ENCODE measurements at regions not wholly inside any gene's neighbourhood (a gene's known extent, or its start where the extent isn't known, plus 50 kb on each side); places are given as distances from the start of the nearest gene placed in this dataset.

DNA sequence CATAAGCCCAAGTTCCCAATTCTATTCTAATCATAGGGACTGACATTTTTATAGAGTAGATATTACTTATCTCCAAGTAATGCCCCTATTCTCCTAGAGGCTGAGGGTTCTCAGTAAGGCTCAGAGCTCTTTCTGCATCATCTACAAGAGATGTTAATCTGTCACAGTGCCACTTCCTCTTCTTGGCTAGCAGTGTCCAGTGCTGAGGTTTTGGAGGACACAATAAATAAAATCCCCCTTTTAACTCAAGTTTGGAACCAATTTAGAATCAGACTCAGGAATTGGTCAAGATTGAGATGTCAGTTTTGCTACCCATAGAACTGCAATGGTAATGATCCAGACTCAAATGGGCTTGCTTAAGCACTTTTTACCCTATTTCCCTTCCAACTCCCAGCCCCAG is 154.1 kb upstream of the ARID2 start:
- Histone ChIP-seq H3K4me3 (no peak overlapping the region), H3K27ac (no peak overlapping the region), H3K27me3 (no peaks in the 10 kb centered on the region), H3K36me3 (no peaks in the 10 kb centered on the region), H3K4me1 (peaks cover 0 to 7% (median 0%) of the 10 kb centered on the region in 4 donors), H3K9me3 (no peaks in the 10 kb centered on the region)
- TF ChIP-seq POLR2A (IDR thresholded peaks at IDR 0.05), result no peak
- no peak for TF ChIP-seq EP300 (IDR thresholded peaks at IDR 0.05)
- TF ChIP-seq, protein P1, sequence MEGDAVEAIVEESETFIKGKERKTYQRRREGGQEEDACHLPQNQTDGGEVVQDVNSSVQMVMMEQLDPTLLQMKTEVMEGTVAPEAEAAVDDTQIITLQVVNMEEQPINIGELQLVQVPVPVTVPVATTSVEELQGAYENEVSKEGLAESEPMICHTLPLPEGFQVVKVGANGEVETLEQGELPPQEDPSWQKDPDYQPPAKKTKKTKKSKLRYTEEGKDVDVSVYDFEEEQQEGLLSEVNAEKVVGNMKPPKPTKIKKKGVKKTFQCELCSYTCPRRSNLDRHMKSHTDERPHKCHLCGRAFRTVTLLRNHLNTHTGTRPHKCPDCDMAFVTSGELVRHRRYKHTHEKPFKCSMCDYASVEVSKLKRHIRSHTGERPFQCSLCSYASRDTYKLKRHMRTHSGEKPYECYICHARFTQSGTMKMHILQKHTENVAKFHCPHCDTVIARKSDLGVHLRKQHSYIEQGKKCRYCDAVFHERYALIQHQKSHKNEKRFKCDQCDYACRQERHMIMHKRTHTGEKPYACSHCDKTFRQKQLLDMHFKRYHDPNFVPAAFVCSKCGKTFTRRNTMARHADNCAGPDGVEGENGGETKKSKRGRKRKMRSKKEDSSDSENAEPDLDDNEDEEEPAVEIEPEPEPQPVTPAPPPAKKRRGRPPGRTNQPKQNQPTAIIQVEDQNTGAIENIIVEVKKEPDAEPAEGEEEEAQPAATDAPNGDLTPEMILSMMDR (IDR thresholded peaks at IDR 0.05), result no peak
- DNase-seq (ENCODE audit: low spot score in 2 of 2), result no peak

DNA sequence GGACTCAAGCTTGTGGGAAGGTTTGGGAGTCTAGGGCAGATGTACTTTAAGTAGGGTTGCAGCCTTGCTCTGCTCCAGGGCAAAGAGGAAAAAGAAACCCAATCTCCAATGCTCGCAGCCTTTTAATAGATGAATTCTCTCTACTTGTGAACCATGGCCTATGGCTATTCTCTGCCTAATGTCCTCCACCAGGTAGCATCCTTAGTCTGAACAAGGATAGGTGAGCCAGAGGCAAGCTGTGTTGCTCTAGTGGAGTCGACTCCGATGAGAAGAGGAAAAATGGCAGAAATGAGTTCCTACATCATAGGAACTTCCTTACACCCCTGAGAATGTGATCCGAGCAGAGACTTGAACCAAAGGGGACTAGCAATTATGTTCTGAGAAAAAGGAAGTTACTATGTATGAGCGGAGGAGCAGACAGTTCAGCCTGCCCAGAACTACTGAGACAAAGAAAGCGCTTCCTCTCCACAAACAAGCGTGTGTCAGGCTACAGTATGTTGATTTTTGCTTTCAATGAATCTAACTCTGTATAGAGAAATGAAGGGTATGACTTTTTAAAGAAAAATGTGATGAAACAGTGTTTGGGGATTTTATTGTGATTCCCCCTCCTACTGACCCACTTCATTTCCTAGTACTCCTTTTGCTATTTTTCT is 153.6 kb upstream of the ARID2 start:
- H3K9me3 ChIP-seq, result no peaks in the 10 kb centered on the region
- no peaks in the 10 kb centered on the region for H3K36me3 ChIP-seq
- TF ChIP-seq EP300 (IDR thresholded peaks at IDR 0.05) (no peak), POLR2A (IDR thresholded peaks at IDR 0.05) (no peak)
- TF ChIP-seq, protein P1 (IDR thresholded peaks at IDR 0.05), result no peak
- no peak for DNase-seq (ENCODE audit: low spot score in 2 of 2)
- 39 to 48% methylated on average over 7 of the region's 7 CpGs for WGBS, 2 donors
- H3K27me3 ChIP-seq, result no peaks in the 10 kb centered on the region
- peaks cover 0 to 7% (median 0%) of the 10 kb centered on the region in 4 donors for H3K4me1 ChIP-seq
- H3K4me3 ChIP-seq, result no peak overlapping the region
- no peak overlapping the region for H3K27ac ChIP-seq

DNA sequence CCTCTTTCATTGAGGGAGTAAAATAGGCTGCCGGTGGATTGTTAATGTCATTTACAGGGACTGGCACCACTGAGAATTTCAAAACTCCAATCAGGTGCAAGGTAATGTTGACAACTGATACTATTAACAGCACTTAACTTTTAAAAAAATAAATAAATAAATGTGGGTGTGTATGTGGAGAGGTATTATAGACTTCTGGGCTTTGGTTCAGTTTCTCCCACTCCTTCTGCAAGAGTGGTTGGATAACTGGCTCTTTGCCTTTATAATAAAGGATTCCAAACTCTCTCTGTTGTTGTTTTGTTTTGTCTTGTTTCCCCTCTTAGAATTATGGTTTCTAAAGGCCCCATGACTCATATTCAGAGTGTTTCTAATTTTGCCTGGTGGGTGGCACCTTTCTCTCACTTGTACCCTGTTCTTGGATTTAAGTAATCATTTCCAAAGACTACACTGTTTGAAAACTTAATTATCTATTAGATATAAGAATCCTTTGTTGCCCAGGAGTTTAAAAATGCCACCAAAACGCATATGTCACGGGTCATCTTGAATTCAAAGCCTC is 151.6 kb upstream of the ARID2 start:
- H3K27ac ChIP-seq, result no peak overlapping the region
- H3K27me3 ChIP-seq, result no peaks in the 10 kb centered on the region
- peaks cover 0 to 7% (median 0%) of the 10 kb centered on the region in 4 donors for H3K4me1 ChIP-seq
- 77 to 84% methylated on average over 3 of the region's 3 CpGs for WGBS, 2 donors
- H3K4me3 ChIP-seq, result no peak overlapping the region
- no peaks in the 10 kb centered on the region for H3K36me3 ChIP-seq
- H3K9me3 ChIP-seq, result no peaks in the 10 kb centered on the region
- no peak for DNase-seq (ENCODE audit: low spot score in 2 of 2)
- no peak for TF ChIP-seq EP300 (IDR thresholded peaks at IDR 0.05)
- TF ChIP-seq POLR2A (IDR thresholded peaks at IDR 0.05), result no peak
- TF ChIP-seq, protein P1 (IDR thresholded peaks at IDR 0.05), result no peak

DNA sequence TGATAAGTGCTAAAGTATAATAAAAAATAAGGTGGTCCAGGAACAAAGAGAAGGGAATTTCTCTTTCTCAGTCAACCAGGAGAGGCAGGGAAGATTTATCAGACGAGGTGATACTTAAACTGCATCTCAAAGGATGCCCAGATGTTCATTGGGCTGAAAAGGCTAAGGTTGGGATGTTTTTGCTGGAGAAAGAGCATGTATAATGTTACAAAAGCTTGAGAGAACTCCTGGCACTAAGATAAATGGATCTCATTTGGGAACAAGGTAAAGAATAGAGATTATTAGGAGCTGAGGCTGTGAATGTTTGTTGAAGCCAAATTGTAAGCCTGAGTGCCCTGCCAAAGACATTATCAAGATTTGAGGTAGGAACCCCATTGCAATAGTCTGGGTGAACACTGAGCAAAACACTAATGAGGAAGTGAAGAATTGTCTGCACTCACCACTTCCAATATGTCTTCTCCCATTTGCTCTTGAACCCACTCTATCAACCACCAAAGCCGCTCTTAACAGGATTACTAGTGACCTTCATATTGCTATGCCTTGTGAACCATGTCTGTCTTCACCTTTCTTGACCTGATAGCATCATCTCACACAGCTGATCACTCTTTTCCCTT is 149.0 kb upstream of the ARID2 start:
- Histone ChIP-seq H3K9me3 (no peaks in the 10 kb centered on the region), H3K27ac (no peak overlapping the region), H3K36me3 (no peaks in the 10 kb centered on the region), H3K4me1 (peaks cover 0 to 7% (median 0%) of the 10 kb centered on the region in 4 donors), H3K27me3 (no peaks in the 10 kb centered on the region), H3K4me3 (no peak overlapping the region)
- DNase-seq (ENCODE audit: low spot score in 2 of 2), result no peak
- TF ChIP-seq, protein P1 (IDR thresholded peaks at IDR 0.05), result no peak
- TF ChIP-seq POLR2A (IDR thresholded peaks at IDR 0.05), result no peak
- 80 to 88% methylated on average over 2 of the region's 2 CpGs for WGBS, 2 donors

DNA sequence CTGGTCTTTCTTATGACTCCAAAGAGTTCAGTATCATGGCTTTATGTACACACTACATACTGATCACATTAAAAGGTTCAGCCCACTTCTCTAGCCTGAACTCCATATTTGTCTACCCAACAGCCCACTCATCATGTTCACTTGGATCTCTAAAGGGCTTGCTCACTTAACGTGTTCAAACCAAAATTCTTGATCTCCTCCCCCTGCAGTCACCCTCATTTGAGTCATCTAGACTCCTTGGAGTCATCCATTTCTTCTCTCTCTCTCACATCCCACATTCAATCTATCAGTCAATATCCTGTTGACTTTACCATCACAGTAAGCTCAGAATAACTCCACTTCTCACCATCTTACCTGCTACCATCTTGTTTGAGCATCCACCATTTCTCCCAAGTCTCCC is 148.4 kb upstream of the ARID2 start:
- DNase-seq (ENCODE audit: low spot score in 2 of 2), result no peak
- Histone ChIP-seq H3K4me1 (peaks cover 0 to 4% (median 0%) of the 10 kb centered on the region in 4 donors), H3K27me3 (no peaks in the 10 kb centered on the region), H3K36me3 (no peaks in the 10 kb centered on the region), H3K4me3 (no peak overlapping the region), H3K9me3 (peaks cover 0 to 6% (median 0%) of the 10 kb centered on the region in 4 donors), H3K27ac (no peak overlapping the region)
- WGBS, 2 donors, result 86 to 87% methylated on average over 1 of the region's 1 CpG
- TF ChIP-seq, protein P1 (IDR thresholded peaks at IDR 0.05), result no peak
- TF ChIP-seq POLR2A (IDR thresholded peaks at IDR 0.05) (no peak), EP300 (IDR thresholded peaks at IDR 0.05) (no peak)

Data from tibial nerve (tissue), 4 donors.